GM21717 (cell line): ENCODE measurements at regions not wholly inside any gene's neighbourhood (a gene's known extent, or its start where the extent isn't known, plus 50 kb on each side); places are given as distances from the start of the nearest gene placed in this dataset.

Experiments used
- ATAC-seq: cut with Tn5 transposase; IDR thresholded peaks from one replicate; pipeline ENCODE4 v1.9.1; 2021; ENCODE audit warnings: mild to moderate bottlenecking, moderate library complexity; ENCODE audit not compliant: unreplicated experiment

DNA sequence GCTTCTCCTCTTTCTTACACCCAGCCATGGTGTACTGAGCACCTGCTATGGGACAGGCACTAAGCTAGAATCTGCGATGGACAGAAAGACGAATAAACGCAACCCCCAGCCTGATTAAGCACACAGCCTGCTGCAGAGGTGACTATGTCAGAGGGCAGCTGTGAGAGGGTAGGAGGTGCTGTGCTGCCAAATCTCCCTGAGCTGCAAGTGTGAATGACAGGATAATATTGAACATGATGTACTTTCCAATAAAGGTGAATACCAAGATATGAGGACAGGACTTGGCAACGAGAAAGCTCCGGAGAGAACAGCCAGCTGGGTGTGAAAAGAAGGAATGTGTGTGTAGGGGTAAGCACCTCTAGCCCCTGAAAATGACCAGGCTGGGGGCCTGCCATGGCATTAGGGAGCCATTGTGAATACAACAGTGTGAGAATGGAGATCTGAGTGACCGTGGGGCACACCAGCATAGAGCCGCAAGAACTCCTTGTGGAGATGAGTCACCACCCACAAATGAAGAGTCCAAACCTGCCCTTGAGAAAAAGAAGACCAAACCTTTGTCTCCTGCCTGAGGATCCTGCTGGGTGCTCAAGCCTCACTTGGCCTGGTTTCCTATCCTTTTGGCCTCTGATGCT, 83.0 kb upstream of the ATF3 start:
- no peak for ATAC-seq

- no peak for ATAC-seq
Observed at GRCh38 chr1:212526111-212526491, 82.5 kb upstream of the ATF3 start.

- no peak for ATAC-seq
Observed at GRCh38 chr1:212528501-212528900, 80.1 kb upstream of the ATF3 start.

- no peak for ATAC-seq
Observed at GRCh38 chr1:212529211-212529741, 79.3 kb upstream of the ATF3 start.

DNA sequence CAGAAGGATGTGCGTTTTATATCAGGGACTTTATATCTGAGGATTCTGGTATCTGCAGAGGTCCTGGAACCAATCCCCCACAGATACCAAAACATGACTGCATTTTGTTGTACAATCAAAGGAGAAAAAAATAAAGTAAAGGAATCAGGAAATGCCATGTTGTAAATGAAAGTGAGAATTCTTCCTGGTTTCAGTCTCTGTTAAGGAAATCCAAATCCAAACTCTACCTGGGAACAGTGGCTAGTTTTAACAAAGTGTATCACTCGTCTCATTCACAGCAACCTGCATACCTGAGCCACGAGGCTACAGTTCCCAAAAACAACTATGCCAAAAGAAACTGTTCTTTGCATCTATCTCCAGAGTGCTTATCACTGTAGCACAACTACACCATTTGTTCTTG, 77.3 kb upstream of the ATF3 start:
- no peak for ATAC-seq

DNA sequence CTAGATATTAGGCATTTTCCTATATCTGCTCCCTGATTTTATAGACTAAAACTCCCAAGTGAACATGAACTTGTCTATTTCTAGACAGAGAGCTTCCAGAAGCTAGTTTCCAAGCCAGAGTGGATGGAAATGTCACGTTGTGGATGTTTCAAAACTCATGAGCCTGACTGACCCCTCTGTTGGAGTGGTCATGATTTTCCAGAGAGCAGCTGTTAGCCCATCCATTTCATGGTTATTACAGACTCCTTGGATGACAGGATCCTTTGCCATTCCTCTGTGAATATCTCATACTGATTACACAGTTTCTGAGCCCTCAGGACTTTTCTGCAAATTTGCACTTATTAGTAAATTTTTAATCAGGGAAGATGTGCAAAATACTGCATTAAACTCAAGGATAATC, 76.8 kb upstream of the ATF3 start:
- no peak for ATAC-seq

GRCh38 chr1:212532469-212533147, 76.0 kb upstream of the ATF3 start:
- ATAC-seq, result no peak

DNA sequence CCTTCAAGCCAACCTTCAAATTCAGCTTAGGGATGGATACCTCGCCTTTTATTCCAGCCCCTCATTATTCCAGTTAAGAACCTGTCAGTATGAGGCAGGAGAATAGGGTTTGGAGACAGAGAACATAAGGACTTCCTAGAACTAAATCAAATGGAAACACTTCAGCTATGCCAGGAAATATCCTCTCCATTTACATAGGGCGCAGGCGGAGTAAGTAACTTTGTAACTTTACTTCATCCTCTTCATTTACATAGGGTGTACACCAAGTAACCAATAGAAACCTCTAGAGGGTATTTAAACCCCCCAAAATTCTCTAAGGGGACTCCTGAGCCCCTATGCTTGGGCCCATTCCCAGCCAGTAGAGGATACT, 75.4 kb upstream of the ATF3 start:
- ATAC-seq, result no peak

- ATAC-seq, result no peak
Observed at GRCh38 chr1:212536586-212536985, 72.0 kb upstream of the ATF3 start.

- no peak for ATAC-seq
Observed at GRCh38 chr1:212537610-212538009, 71.0 kb upstream of the ATF3 start.

DNA sequence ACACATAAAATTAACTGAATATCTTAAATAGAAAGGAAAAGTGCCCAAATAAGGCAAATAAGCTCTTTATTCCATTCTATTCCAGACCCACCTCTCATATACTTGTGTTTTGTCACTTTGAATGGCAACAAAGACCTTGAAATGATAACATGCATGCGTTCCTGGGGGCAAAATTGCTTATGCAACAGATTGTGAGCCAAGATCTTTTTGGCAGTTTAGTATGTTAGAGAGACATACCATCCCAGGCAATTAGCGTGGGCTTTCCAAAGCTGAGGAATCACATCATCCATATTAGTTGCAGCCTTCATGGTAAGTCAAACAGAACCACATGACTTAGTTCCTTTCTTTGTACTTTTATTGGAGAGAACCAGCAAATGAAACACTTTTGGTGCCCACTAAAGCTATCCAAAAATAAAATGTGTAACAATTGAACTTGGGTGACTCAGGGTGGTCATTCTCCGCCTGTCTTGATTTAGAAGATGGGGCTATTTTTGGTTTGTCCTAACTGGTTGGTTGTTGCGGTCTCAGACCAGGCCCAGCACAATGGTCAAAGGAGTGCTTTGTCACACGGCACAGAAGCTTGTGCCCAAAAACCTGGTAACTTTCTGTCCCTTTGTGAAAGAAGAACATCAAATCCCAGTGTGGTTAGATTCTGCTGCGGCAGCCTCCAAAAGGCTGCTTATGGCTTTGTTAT, 68.7 kb upstream of the ATF3 start:
- no peak for ATAC-seq

DNA sequence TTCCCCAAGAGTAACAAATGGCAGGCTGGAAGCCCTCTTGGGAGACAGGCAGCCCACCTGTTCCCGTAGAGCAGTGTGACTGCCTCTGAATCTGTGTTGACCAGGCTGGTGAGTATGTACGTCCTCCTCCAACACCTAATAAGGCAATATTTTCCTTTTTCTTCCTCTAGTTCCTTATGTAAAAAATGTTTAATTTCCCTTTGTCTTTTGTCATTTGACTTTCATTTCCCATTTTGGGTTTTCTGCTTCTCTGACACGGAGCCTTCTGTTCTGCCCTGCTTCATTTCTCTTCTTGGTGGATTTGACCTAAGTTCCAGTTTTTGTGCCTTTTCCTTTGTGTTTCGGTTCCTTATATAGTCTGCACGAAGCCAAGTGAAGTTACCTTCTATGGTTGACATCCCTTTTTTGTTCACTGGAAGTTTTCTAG, 65.8 kb upstream of the ATF3 start:
- no peak for ATAC-seq

DNA sequence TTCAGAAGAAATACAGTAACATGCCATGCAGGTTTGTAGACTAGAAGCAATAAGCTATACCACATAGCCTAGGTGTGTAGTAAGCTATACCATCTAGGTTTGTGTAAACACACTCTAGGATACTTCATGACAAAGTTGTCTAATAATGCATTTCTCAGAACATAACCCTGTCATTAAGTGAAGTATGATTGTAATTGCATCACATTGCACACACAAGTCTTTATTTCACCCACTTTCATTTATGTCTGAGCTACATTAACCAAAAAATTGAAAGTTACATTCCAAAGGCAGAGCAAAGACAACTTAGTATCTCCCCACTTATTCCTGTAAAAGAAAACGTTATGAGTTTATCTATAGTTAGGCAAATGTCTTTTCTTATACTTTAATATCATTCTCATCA, 64.5 kb upstream of the ATF3 start:
- no peak for ATAC-seq

DNA sequence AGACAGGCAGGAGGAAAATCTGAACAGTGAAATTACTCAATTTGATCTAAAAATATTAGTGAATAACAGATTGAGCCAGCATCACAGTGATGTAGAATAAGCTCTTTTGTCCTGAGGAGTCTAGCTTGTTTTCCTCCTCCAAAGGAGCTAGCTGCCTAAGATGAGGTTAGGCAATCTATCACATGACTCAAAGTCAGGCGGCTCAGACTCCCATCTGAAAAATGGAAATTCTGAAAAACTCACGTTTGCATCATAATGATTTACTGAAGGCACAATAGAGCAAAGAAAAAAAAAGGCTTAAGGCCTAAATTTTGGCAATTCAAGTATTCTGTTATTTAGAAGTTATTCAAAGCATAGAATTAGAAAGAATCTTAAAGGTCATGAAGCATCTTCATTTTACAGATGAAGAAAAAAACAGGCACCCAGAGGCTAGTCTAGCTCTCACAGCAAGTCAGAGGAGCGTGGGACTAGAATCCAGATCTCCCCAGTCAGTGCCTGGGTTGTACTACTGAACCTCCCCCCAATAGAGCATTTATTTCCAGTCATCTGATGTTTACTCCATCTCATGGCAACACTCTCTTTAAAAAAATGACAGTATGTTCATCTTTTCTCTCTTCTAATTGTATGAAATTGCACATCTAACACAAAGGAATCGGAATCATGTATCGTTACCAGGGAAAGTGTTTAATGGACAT, 62.5 kb upstream of the ATF3 start:
- ATAC-seq, result no peak

- no peak for ATAC-seq
Observed at GRCh38 chr1:212549503-212550017, 59.0 kb upstream of the ATF3 start.

DNA sequence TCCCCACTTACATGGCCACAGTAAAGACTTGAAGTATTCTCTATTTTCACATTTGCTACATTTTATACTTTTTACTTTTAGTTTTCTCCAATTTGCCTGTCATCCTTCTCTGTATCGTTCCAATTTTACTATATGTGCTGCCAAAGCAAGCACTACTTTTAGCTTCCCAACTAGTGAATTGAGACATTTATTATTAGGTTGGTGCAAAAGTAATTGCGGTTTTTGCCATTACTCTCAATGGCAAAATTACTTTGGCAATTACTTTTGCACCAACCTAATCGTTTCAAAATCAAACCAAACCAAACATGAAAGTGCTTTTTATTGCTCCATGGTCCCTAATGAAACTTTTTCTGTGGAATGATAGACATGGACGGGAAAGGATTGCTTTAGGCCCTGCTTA, 56.6 kb upstream of the ATF3 start:
- no peak for ATAC-seq

GRCh38 chr1:212553676-212554075, 54.9 kb upstream of the ATF3 start:
- no peak for ATAC-seq

DNA sequence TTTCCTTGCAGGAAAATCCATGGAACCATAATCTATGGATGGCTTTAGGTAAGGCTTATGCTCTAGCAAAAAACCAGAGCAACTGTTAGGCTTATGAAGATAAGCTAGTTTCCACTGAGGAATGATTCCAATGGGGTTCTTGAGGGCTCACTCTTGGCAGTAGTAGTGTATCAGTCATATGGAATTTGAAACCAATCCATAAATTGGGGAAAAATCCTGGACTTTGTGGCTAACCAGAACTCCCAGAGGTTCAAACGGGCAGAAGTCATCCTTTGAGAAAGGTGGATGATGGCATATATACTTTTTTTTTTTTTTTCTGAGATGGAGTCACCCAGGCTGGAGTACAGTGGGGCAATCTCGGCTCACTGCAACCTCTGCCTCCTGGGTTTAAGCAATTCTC, 54.2 kb upstream of the ATF3 start:
- no peak for ATAC-seq

DNA sequence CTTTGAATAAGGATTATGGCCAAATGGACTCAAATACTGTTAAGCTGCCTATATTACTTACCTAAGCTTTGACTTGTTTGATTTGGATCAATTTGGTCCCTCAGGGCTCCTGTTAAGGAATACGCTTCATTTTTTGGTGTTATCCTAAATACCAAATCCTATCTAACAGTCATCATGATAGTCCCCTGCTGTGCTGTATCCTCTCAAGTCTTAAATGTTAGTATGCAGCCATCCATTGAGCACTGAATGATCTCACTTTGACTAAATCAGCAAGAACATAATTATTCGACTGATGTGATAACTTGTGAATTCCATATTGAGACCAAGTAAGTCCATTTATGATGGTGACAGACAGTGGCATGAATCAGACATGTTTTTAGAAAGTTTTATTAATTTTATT, 53.1 kb upstream of the ATF3 start:
- no peak for ATAC-seq

DNA sequence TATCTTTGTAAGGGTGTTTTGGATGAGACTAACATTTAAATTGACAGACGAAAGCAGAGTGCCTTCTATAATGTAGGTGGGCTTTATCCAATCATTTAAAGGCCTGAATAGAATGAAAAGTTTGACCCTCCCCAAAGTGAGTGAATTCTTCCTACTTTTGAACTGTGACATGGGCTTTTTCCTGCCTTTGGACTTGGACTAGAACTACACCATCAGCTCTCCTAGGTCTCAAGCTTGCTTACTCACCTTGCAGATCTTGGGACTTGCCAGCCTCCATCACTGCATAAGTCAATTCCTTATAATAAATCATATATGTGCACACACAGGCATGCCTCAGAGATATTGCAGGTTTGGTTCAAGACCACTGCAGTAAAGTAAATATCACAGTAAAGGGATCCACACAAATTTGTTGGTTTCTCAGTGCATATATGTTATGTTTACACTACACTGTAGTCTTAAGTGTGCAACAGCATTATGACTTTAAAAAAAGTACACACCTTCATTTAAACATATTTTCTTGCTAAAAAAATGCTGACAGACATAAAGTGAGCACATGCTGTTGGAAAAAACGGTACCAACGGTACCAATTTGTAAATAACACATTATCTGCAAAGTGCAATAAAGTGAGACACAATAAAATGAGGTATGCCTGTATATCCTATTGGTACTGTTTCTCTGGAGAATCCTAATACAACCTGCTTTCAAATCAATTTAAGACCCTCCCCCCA, 51.6 kb upstream of the ATF3 start:
- ATAC-seq, result no peak
